MM.1S (cell line): ENCODE measurements at regions not wholly inside any gene's neighbourhood (a gene's known extent, or its start where the extent isn't known, plus 50 kb on each side); places are given as distances from the start of the nearest gene placed in this dataset.

Source experiments
- DNase-seq: peaks from one replicate; pipeline ENCODE4 v3.0.0-alpha.2; 2015
- H2AFZ ChIP-seq: fragments of 300-600 bp; sonication (generic); 2 replicates; pipeline ENCODE4 v1.6.0; 2016; ENCODE audit warnings: antibody characterized with exemption, low read length
- H3F3A ChIP-seq: fragments of 300-600 bp; sonication (generic); 2 replicates; pipeline ENCODE4 v1.6.1; 2016; ENCODE audit warnings: mild to moderate bottlenecking, antibody characterized with exemption, low read length, moderate library complexity, mixed read lengths; ENCODE audit not compliant: insufficient read depth
- H3K27ac ChIP-seq: fragments of 300-600 bp; sonication (generic); 2 replicates; pipeline ENCODE4 v1.5.1; 2016; ENCODE audit warnings: mild to moderate bottlenecking, low read length
- H3K27me3 ChIP-seq: fragments of 300-600 bp; sonication (generic); replicated peaks from 2 replicates; pipeline ENCODE4 v1.6.0; 2016; ENCODE audit warnings: low read length; ENCODE audit not compliant: insufficient read depth
- H3K36me3 ChIP-seq: fragments of 300-600 bp; sonication (generic); replicated peaks from 2 replicates; pipeline ENCODE4 v1.6.1; 2016; ENCODE audit warnings: mild to moderate bottlenecking, low read length, mixed read lengths; ENCODE audit not compliant: insufficient read depth
- H3K4me1 ChIP-seq: fragments of 300-600 bp; sonication (generic); 2 replicates; pipeline ENCODE4 v1.6.1; 2016; ENCODE audit warnings: low read length, mixed read lengths
- H3K4me2 ChIP-seq: fragments of 300-600 bp; sonication (generic); 2 replicates; pipeline ENCODE4 v1.6.0; 2016; ENCODE audit warnings: low read depth, low read length
- H3K4me3 ChIP-seq: fragments of 300-600 bp; sonication (generic); 2 replicates; pipeline ENCODE4 v1.5.1; 2016; ENCODE audit warnings: low read length, mixed read lengths
- H3K79me2 ChIP-seq: fragments of 300-600 bp; sonication (generic); 2 replicates; pipeline ENCODE4 v1.6.1; 2016; ENCODE audit warnings: mixed run types, low read length, mixed read lengths
- H3K9ac ChIP-seq: fragments of 300-600 bp; sonication (generic); 2 replicates; pipeline ENCODE4 v1.6.1; 2016; ENCODE audit warnings: low read length, mixed read lengths
- H3K9me2 ChIP-seq: fragments of 300-600 bp; sonication (generic); replicated peaks from 2 replicates; pipeline ENCODE4 v1.6.1; 2016; ENCODE audit warnings: mild to moderate bottlenecking, low read length, mixed read lengths; ENCODE audit not compliant: insufficient read depth
- H3K9me3 ChIP-seq: fragments of 300-600 bp; sonication (generic); replicated peaks from 2 replicates; pipeline ENCODE4 v1.6.1; 2016; ENCODE audit warnings: mild to moderate bottlenecking, low read length, mixed read lengths; ENCODE audit not compliant: insufficient read depth
- H4K20me1 ChIP-seq: fragments of 300-600 bp; sonication (generic); 2 replicates; pipeline ENCODE4 v1.6.1; 2016; ENCODE audit warnings: mild to moderate bottlenecking, low read length, moderate library complexity, mixed read lengths; ENCODE audit not compliant: insufficient read depth
- EZH2 ChIP-seq: fragments of 300-600 bp; sonication (generic); optimal IDR thresholded peaks from 2 replicates; pipeline ENCODE3; 2017; ENCODE audit warnings: low read depth, mild to moderate bottlenecking, antibody characterized with exemption, low read length, mixed read lengths
- EZH2phosphoT487 ChIP-seq: fragments of 300-600 bp; sonication (generic); IDR thresholded peaks from 2 replicates; pipeline ENCODE4 v1.6.1; 2018; ENCODE audit warnings: antibody characterized with exemption, low read length
- TF ChIP-seq, protein P1 (sequence below): fragments of 300-600 bp; sonication (generic); IDR thresholded peaks from 2 replicates; pipeline ENCODE4 v1.5.1; 2016; ENCODE audit warnings: antibody characterized with exemption, low read length, mixed read lengths

DNA sequence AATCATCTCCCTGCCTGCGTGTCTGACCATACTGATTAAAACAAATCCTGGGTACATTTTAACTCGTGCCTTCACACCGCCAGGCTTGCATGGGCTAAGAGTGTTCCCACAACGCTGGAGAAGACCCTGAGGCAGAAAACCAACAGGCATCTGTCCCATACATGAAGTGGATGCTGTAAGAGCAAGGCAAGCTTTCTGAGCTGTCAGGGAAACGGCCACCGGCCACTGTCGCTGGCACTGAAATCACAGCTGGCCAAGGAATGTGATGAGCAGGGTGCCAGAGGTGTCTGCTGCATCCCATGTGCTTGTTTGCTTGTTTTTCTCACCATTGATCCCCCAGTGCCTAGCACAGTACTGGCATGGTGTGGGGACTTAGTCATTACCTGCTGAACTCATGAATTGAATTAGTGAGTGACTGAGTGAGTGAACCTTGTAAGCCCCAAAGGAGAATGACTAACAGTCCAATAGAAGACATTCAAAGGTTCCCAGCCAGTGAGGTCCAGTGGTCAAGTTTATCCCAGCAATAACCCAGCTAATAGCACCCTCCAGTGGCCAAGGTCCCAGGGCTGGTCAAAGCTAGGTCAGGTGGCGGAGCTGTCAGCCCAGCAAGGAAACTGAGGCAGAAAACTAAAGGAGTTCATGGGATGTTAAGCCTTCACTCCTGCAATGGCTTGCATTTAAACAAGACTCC is 92.7 kb upstream of the CDH5 start:
- Histone ChIP-seq H3K9ac (no peak overlapping the region), H3K79me2 (no peaks in the 10 kb centered on the region), H2AFZ (no peak overlapping the region), H3K4me3 (no peak overlapping the region), H3K9me3 (no peaks in the 10 kb centered on the region), H3K4me2 (no peak overlapping the region), H3K36me3 (no peaks in the 10 kb centered on the region), H3K27ac (no peak overlapping the region), H3K4me1 (no peaks in the 10 kb centered on the region), H3K9me2 (no peaks in the 10 kb centered on the region), H3F3A (no peaks in the 10 kb centered on the region), H3K27me3 (no peaks in the 10 kb centered on the region), H4K20me1 (no peaks in the 10 kb centered on the region)
- no peak for DNase-seq
- TF ChIP-seq EZH2phosphoT487: no peak

DNA sequence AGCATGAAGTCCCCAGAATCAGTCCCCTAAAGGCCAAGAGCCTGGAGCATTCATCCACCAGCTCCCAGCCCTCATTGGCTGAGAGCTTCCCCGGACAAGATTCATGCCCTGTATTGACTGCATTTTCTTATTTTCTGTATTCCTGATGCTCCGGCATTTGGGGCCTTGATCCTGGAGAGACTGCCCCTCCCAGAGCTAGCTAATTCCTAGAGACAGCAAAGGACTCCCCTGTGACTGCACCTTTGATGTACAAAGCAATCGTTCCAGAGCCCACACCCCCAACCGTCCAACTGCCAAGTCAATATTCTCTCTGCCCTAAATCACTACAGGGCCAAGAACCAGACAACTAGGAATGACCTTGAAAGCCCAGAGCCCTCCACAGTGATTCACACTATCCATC is 93.4 kb upstream of the CDH5 start:
- Histone ChIP-seq H3K9me3 (no peaks in the 10 kb centered on the region), H3K4me1 (no peaks in the 10 kb centered on the region), H3F3A (no peaks in the 10 kb centered on the region), H3K9me2 (no peaks in the 10 kb centered on the region), H3K4me3 (no peak overlapping the region), H3K27me3 (no peaks in the 10 kb centered on the region), H3K9ac (no peak overlapping the region), H3K79me2 (no peaks in the 10 kb centered on the region), H3K27ac (no peak overlapping the region), H2AFZ (no peak overlapping the region), H3K36me3 (no peaks in the 10 kb centered on the region), H3K4me2 (no peak overlapping the region), H4K20me1 (no peaks in the 10 kb centered on the region)
- DNase-seq: no peak
- TF ChIP-seq EZH2: no peak
- no peak for TF ChIP-seq EZH2phosphoT487
- TF ChIP-seq, protein P1, sequence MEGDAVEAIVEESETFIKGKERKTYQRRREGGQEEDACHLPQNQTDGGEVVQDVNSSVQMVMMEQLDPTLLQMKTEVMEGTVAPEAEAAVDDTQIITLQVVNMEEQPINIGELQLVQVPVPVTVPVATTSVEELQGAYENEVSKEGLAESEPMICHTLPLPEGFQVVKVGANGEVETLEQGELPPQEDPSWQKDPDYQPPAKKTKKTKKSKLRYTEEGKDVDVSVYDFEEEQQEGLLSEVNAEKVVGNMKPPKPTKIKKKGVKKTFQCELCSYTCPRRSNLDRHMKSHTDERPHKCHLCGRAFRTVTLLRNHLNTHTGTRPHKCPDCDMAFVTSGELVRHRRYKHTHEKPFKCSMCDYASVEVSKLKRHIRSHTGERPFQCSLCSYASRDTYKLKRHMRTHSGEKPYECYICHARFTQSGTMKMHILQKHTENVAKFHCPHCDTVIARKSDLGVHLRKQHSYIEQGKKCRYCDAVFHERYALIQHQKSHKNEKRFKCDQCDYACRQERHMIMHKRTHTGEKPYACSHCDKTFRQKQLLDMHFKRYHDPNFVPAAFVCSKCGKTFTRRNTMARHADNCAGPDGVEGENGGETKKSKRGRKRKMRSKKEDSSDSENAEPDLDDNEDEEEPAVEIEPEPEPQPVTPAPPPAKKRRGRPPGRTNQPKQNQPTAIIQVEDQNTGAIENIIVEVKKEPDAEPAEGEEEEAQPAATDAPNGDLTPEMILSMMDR: no peak

GRCh38 chr16:66272461-66272860 is 94.0 kb upstream of the CDH5 start:
- no peaks in the 10 kb centered on the region for H3F3A ChIP-seq
- no peak for DNase-seq
- H3K4me2 ChIP-seq: no peak overlapping the region
- no peaks in the 10 kb centered on the region for H3K9me2 ChIP-seq
- no peaks in the 10 kb centered on the region for H3K9me3 ChIP-seq
- no peak overlapping the region for H3K27ac ChIP-seq
- no peak overlapping the region for H3K4me3 ChIP-seq
- no peaks in the 10 kb centered on the region for H3K4me1 ChIP-seq
- no peaks in the 10 kb centered on the region for H3K27me3 ChIP-seq
- no peak overlapping the region for H3K9ac ChIP-seq
- TF ChIP-seq EZH2 (no peak), EZH2phosphoT487 (no peak)
- TF ChIP-seq, protein P1: no peak
- no peaks in the 10 kb centered on the region for H3K79me2 ChIP-seq
- no peak overlapping the region for H2AFZ ChIP-seq
- H4K20me1 ChIP-seq: no peaks in the 10 kb centered on the region
- no peaks in the 10 kb centered on the region for H3K36me3 ChIP-seq
